Keratinocyte (primary cell): ENCODE measurements at regions not wholly inside any gene's neighbourhood (a gene's known extent, or its start where the extent isn't known, plus 50 kb on each side); places are given as distances from the start of the nearest gene placed in this dataset.

Source experiments
- EZH2 ChIP-seq: IDR thresholded peaks from one replicate; pipeline ENCODE4 v1.6.1; 2012; ENCODE audit warnings: inconsistent platforms, mild to moderate bottlenecking, low read length, moderate library complexity
- TF ChIP-seq, protein P1 (sequence below), 3 experiments: IDR thresholded peaks in 1 of 3; conservative IDR thresholded peaks in 1 of 3; optimal IDR thresholded peaks in 1 of 3; 2 replicates in 2 of 3; 3 replicates in 1 of 3; pipeline versions ENCODE3 to v1.5.1; 2011; ENCODE audit warnings: low read length in 3 of 3, mild to moderate bottlenecking in 3 of 3, moderate library complexity in 2 of 3, control low read depth in 1 of 3, inconsistent platforms in 1 of 3; ENCODE audit not compliant: insufficient read depth in 2 of 3; ENCODE audit errors: extremely low read depth in 1 of 3

- TF ChIP-seq, protein P1, sequence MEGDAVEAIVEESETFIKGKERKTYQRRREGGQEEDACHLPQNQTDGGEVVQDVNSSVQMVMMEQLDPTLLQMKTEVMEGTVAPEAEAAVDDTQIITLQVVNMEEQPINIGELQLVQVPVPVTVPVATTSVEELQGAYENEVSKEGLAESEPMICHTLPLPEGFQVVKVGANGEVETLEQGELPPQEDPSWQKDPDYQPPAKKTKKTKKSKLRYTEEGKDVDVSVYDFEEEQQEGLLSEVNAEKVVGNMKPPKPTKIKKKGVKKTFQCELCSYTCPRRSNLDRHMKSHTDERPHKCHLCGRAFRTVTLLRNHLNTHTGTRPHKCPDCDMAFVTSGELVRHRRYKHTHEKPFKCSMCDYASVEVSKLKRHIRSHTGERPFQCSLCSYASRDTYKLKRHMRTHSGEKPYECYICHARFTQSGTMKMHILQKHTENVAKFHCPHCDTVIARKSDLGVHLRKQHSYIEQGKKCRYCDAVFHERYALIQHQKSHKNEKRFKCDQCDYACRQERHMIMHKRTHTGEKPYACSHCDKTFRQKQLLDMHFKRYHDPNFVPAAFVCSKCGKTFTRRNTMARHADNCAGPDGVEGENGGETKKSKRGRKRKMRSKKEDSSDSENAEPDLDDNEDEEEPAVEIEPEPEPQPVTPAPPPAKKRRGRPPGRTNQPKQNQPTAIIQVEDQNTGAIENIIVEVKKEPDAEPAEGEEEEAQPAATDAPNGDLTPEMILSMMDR (optimal IDR thresholded peaks at IDR 0.05 in 1 of 3, IDR thresholded peaks at IDR 0.05 in 1 of 3, conservative IDR thresholded peaks at IDR 0.05 in 1 of 3; ENCODE audit: extremely low read depth in 1 of 3, insufficient read depth in 2 of 3, low read length in 3 of 3), result no peak
- TF ChIP-seq EZH2, result no peak
These were observed 706.2 kb upstream of the GJE1 start for GRCh38 chr6:141426400-141426980.
